C4-2B (cell line): ENCODE measurements at regions not wholly inside any gene's neighbourhood (a gene's known extent, or its start where the extent isn't known, plus 50 kb on each side); places are given as distances from the start of the nearest gene placed in this dataset.

Source experiments
- H3K27ac ChIP-seq: fragments of 450-650 bp; 2 replicates; pipeline ENCODE4 v1.5.1; 2017
- CTCF ChIP-seq: fragments of 450-650 bp; conservative IDR thresholded peaks from 2 replicates; pipeline ENCODE4 v1.5.1; 2017; ENCODE audit warnings: mild to moderate bottlenecking
- ZFX ChIP-seq: fragments of 450-650 bp; IDR thresholded peaks from 2 replicates; pipeline ENCODE4 v1.6.1; 2017

GRCh38 chr6:156545021-156545420, 232.2 kb upstream of the ARID1B start:
- no peak for TF ChIP-seq CTCF
- TF ChIP-seq ZFX = no peak
- H3K27ac ChIP-seq = no peak overlapping the region

GRCh38 chr6:156544046-156544445, 233.1 kb upstream of the ARID1B start:
- H3K27ac ChIP-seq = no peak overlapping the region
- TF ChIP-seq CTCF = no peak
- no peak for TF ChIP-seq ZFX

- TF ChIP-seq CTCF = no peak
- TF ChIP-seq ZFX = no peak
- no peak overlapping the region for H3K27ac ChIP-seq
These were observed 233.7 kb upstream of the ARID1B start for GRCh38 chr6:156543431-156543830.

- TF ChIP-seq CTCF (no peak), ZFX (no peak)
- H3K27ac ChIP-seq = no peak overlapping the region
These were observed 238.1 kb upstream of the ARID1B start for GRCh38 chr6:156538875-156539660.

GRCh38 chr6:156534594-156534993, 242.6 kb upstream of the ARID1B start:
- no peak overlapping the region for H3K27ac ChIP-seq
- TF ChIP-seq ZFX (no peak), CTCF (no peak)

- H3K27ac ChIP-seq = no peak overlapping the region
- TF ChIP-seq ZFX (no peak), CTCF (no peak)
These were observed 243.2 kb upstream of the ARID1B start for GRCh38 chr6:156533872-156534524.

DNA sequence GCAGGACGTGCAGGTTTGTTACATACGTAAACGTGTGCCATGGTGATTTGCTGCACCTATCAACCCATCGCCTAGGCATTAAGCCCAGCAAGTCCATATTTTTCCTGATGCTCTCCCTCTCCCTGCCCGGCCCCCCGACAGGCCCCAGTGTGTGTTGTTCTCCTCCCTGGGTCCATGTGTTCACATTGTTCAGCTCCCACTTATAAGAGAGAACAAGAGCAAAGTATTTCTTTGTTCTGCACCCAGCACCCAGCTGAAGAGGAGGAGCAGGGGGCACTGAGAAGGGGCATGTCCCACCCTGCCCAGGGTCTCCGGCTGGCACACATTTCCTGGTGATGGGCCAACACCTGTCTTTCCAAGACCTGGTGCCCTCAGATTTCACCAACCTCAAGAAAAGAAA, 251.1 kb upstream of the ARID1B start:
- H3K27ac ChIP-seq = no peak overlapping the region
- TF ChIP-seq CTCF = no peak
- TF ChIP-seq ZFX = no peak
